ENCODE measurements at regions not wholly inside any gene's neighbourhood (a gene's known extent, or its start where the extent isn't known, plus 50 kb on each side); places are given as distances from the start of the nearest gene placed in this dataset.
A peak's percentile ranks its signal among the peaks of the same experiment; 100 is the strongest.

DNA sequence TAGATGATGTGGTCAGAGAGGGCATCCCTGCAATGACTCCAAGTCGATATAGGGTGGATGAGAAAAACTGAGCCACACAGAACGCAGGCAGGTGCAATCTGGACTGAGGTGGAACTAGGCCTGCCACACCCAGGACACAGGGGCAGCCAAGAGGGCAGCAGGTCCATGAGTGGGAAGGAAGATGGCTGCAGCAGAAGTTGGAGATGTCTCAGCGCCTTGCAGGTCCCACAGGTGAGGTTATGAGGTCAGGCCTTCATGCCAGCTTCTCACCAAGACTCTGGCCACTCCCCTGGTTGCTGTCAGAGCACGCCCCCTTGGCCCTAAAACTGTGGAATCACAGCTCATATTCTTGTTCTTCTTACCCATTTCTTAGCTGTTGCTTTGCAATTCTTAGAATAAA is 147.7 kb upstream of the VSTM2B start:
- 49 to 53% methylated on average over 4 of the region's 4 CpGs for WGBS, 2 donors
- intact Hi-C loops (cut with DNase I): no loop called here

DNA sequence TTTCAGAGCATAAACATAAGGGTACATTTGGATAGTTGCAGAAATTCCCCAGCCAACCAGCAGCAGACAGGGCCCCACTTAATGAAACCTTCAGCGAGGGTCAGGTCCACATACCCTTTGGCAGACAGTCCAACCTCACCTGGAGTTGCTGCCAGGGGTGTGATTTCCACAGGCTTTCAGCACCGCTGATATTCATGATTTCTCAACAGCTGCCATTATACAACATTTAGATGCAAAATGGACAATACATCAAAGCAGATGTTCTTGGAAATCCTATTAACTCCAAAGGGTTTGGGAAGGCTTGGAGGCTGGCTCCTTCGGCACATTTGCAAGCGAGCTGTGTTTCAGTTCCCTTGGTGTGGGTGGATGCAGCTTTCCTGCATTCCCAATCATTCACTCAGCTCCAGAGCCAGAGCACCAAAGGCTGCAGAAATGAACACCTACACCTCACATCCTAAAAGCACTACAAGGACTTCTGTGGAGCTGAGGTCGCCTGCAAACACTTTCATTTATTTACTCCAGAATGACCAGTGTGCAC is 147.2 kb upstream of the VSTM2B start:
- FAIRE-seq: no peak
- TF ChIP-seq, protein P1, sequence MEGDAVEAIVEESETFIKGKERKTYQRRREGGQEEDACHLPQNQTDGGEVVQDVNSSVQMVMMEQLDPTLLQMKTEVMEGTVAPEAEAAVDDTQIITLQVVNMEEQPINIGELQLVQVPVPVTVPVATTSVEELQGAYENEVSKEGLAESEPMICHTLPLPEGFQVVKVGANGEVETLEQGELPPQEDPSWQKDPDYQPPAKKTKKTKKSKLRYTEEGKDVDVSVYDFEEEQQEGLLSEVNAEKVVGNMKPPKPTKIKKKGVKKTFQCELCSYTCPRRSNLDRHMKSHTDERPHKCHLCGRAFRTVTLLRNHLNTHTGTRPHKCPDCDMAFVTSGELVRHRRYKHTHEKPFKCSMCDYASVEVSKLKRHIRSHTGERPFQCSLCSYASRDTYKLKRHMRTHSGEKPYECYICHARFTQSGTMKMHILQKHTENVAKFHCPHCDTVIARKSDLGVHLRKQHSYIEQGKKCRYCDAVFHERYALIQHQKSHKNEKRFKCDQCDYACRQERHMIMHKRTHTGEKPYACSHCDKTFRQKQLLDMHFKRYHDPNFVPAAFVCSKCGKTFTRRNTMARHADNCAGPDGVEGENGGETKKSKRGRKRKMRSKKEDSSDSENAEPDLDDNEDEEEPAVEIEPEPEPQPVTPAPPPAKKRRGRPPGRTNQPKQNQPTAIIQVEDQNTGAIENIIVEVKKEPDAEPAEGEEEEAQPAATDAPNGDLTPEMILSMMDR (IDR thresholded peaks at IDR 0.05): no peak
- Histone ChIP-seq H3K36me3 (no peaks in the 10 kb centered on the region), H3K4me3 (no peak overlapping the region), H3K27me3 (no peaks in the 10 kb centered on the region), H3K27ac (no peak overlapping the region), H3K4me1 (no peaks in the 10 kb centered on the region), H3K9me3 (no peaks in the 10 kb centered on the region)
- 34 to 51% methylated on average over 5 of the region's 5 CpGs for whole genome bisulfite sequencing, 2 donors
- DNase-seq: no peak
- ATAC-seq: no peak
- intact Hi-C loops (cut with DNase I): no loop called here

More for the DNA sequence above, 147.7 kb upstream of the VSTM2B start:
- H3K27me3 ChIP-seq: no peaks in the 10 kb centered on the region
- H3K9me3 ChIP-seq: no peaks in the 10 kb centered on the region
- H3K4me1 ChIP-seq: no peaks in the 10 kb centered on the region
- FAIRE-seq (no peak), DNase-seq (peak in 1 of 6 donors; percentile 1), ATAC-seq (no peak)
- no peak overlapping the region for H3K27ac ChIP-seq
- TF ChIP-seq, protein P1 (IDR thresholded peaks at IDR 0.05): no peak
- H3K4me3 ChIP-seq: no peak overlapping the region
- no peaks in the 10 kb centered on the region for H3K36me3 ChIP-seq

DNA sequence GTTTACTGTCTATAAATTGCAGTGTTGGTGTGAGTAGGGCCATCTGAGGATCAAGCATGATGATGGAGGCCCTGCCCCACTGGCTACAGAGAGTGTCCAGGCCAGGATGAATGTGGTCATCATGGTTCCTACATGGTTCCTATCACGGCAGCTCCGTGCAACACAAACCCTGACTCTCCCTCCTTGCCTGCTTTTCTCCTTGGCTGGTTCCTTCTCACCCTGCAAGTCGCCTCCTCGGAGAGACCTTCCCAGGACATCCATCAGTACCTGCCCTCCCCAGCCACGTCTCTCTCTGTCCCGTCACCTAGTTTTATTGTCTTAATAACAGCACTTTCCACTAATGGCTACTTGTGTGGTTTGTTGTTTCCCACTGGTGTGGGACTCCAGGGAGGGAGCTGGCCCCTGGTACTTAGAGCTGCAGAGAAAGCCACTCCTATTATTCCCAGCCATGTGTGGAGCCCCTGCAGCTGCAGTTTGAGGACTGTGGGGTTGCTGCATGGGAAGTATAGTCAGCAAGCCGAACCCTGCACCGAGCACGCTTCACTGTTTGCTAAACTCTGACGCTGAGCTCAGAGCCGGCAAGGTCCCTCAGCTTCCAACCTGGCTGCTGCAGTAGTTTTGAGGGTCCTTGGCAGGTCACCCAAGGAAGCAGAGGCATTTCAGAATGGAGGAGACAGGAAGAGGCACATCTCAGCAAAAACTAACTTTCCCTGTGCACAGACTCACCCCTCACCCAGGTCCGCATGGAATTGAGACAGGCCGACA is 146.4 kb upstream of the VSTM2B start:
- H3K4me1 ChIP-seq: no peaks in the 10 kb centered on the region
- H3K27ac ChIP-seq: no peak overlapping the region
- TF ChIP-seq, protein P1 (IDR thresholded peaks at IDR 0.05): no peak
- intact Hi-C loops (cut with DNase I): no loop called here
- no peak overlapping the region for H3K4me3 ChIP-seq
- FAIRE-seq: no peak
- H3K36me3 ChIP-seq: no peaks in the 10 kb centered on the region
- H3K27me3 ChIP-seq: no peaks in the 10 kb centered on the region
- DNase-seq: no peak
- H3K9me3 ChIP-seq: no peaks in the 10 kb centered on the region
- ATAC-seq: no peak
- WGBS, 2 donors: 33 to 43% methylated on average over 13 of the region's 13 CpGs

DNA sequence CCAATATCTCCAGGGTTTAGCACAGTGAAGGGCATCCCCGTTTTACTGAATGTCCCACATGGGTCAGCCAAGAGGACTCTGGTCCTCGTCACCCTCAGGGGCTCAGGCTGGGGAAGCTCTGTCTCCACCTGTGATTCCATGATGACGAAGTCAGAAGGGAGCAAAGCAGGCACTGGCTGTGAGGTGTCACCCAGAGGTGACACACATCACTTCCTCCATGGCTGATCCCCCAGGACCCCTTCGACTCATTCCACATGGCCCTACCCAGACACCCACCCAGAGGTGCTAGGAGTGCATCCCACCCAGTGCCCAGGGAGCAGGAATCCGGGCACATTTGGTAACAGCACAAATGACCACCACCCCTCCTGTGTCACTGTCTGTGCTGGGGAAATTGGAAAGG is 145.2 kb upstream of the VSTM2B start:
- Histone ChIP-seq H3K27me3 (no peaks in the 10 kb centered on the region), H3K4me3 (no peak overlapping the region), H3K36me3 (no peaks in the 10 kb centered on the region), H3K9me3 (no peaks in the 10 kb centered on the region), H3K4me1 (no peaks in the 10 kb centered on the region), H3K27ac (no peak overlapping the region)
- ATAC-seq: no peak
- DNase-seq: no peak
- FAIRE-seq: no peak
- TF ChIP-seq, protein P1 (IDR thresholded peaks at IDR 0.05): no peak
- WGBS, 2 donors: 36 to 51% methylated on average over 5 of the region's 5 CpGs
- intact Hi-C loops (cut with DNase I): no loop called here

Measured in pancreas (tissue), 10 donors.